ENCODE measurements at regions not wholly inside any gene's neighbourhood (a gene's known extent, or its start where the extent isn't known, plus 50 kb on each side); places are given as distances from the start of the nearest gene placed in this dataset.

- Histone ChIP-seq H2AK5ac (ENCODE audit: insufficient read length, low read length) (no peak overlapping the region), H3K27ac (ENCODE audit: insufficient read length, low read depth, low read length) (no peak overlapping the region), H3K27me3 (ENCODE audit: insufficient read depth, low read length) (no peaks in the 10 kb centered on the region), H3K4me1 (ENCODE audit: insufficient read depth, low read length) (no peaks in the 10 kb centered on the region), H3K14ac (ENCODE audit: insufficient read depth, low read length) (no peak overlapping the region), H4K5ac (ENCODE audit: insufficient read length, low read depth, low read length) (no peak overlapping the region), H3T11ph (ENCODE audit: low read length) (no peak overlapping the region), H3K18ac (ENCODE audit: insufficient read length, low read depth, low read length) (no peak overlapping the region), H2AFZ (ENCODE audit: low read length) (no peak overlapping the region), H2BK5ac (ENCODE audit: insufficient read length, low read length) (no peak overlapping the region), H4K91ac (ENCODE audit: insufficient read length, low read depth, low read length) (no peak overlapping the region), H3K4me2 (ENCODE audit: insufficient read depth, insufficient read length, low read length) (no peak overlapping the region), H3K4ac (ENCODE audit: low read depth, low read length) (no peak overlapping the region), H2BK120ac (ENCODE audit: low read depth, low read length, poor library complexity, severe bottlenecking) (no peak overlapping the region), H4K20me1 (ENCODE audit: control insufficient read depth, insufficient read depth, insufficient read length) (no peaks in the 10 kb centered on the region), H3K56ac (ENCODE audit: insufficient read length, low read depth, low read length) (no peak overlapping the region), H3K23ac (ENCODE audit: insufficient read length, low read depth, low read length) (no peak overlapping the region), H4K8ac (replicated peaks; ENCODE audit: insufficient read length, low read depth, low read length) (no peak overlapping the region), H3K9me3 (ENCODE audit: control insufficient read depth, low read depth, low read length) (no peaks in the 10 kb centered on the region), H2BK15ac (ENCODE audit: low read depth, low read length) (no peak overlapping the region), H3K23me2 (ENCODE audit: insufficient read length, low read depth, low read length, poor library complexity, severe bottlenecking) (no peaks in the 10 kb centered on the region), H3K79me2 (ENCODE audit: insufficient read depth, low read length) (no peaks in the 10 kb centered on the region), H3K79me1 (ENCODE audit: insufficient read depth, low read depth, low read length, poor library complexity, severe bottlenecking) (no peaks in the 10 kb centered on the region), H3K9ac (ENCODE audit: extremely low read depth, insufficient read length, low read length) (no peak overlapping the region), H2BK20ac (ENCODE audit: low read depth, low read length, poor library complexity, severe bottlenecking) (no peak overlapping the region), H2BK12ac (ENCODE audit: insufficient read length, low read depth, low read length) (no peak overlapping the region)
- no peak overlapping the region for H3K27ac Mint-ChIP-seq
- H3K27me3 Mint-ChIP-seq (ENCODE audit: low read depth), result peaks cover 22% of the 10 kb centered on the region
- H3K4me3 Mint-ChIP-seq, result no peak overlapping the region
- peaks cover 4 to 7% of the 10 kb centered on the region in 2 experiments for H3K4me1 Mint-ChIP-seq
- no peak for DNase-seq
- peaks cover 0 to 4% (median 0%) of the 10 kb centered on the region in 3 experiments; a peak in 2 of 7 replicates for H3K36me3 Mint-ChIP-seq (ENCODE audit: insufficient read depth in 1 of 3, low read depth in 3 of 3)
- TF ChIP-seq CTCF (conservative IDR thresholded peaks at IDR 0.05), result peak; percentile 30; the same call in 2 of the 3 replicates
- peaks cover 8 to 17% of the 10 kb centered on the region in 2 experiments for H3K9me3 Mint-ChIP-seq
These were observed 282.6 kb downstream of the BMP7 start for GRCh38 chr20:56983813-56984212.
